ENCODE measurements at regions not wholly inside any gene's neighbourhood (a gene's known extent, or its start where the extent isn't known, plus 50 kb on each side); places are given as distances from the start of the nearest gene placed in this dataset.
A peak's percentile ranks its signal among the peaks of the same experiment; 100 is the strongest.
"Not testable (repeated sequence)": the region's sequence is repeated elsewhere in the genome, so short reads cannot be mapped to it uniquely, and the experiment has no call there.

- FAIRE-seq = not testable (repeated sequence)
Observed at GRCh38 chr16:29578898-29579297, 72.7 kb upstream of the NPIPB12 start.

- FAIRE-seq = peak; percentile 66
Observed at GRCh38 chr16:29581764-29582163, 75.6 kb upstream of the NPIPB12 start.

GRCh38 chr16:29591919-29592318 lies 71.1 kb upstream of the SPN start:
- not testable (repeated sequence) for FAIRE-seq

- FAIRE-seq = not testable (repeated sequence)
Observed at GRCh38 chr16:29594269-29594925, 68.7 kb upstream of the SPN start.

- FAIRE-seq = not testable (repeated sequence)
Observed at GRCh38 chr16:29594926-29595838, 67.9 kb upstream of the SPN start.

GRCh38 chr16:29597030-29597429 lies 66.0 kb upstream of the SPN start:
- FAIRE-seq = not testable (repeated sequence)

GRCh38 chr16:29600111-29601000 lies 62.7 kb upstream of the SPN start:
- FAIRE-seq = not testable (repeated sequence)

GRCh38 chr16:29602247-29602625 lies 60.8 kb upstream of the SPN start:
- not testable (repeated sequence) for FAIRE-seq

GRCh38 chr16:29602683-29603088 lies 60.4 kb upstream of the SPN start:
- FAIRE-seq = not testable (repeated sequence)

- FAIRE-seq = not testable (repeated sequence)
Observed at GRCh38 chr16:29604631-29605549, 58.2 kb upstream of the SPN start.

- not testable (repeated sequence) for FAIRE-seq
Observed at GRCh38 chr16:29605593-29606205, 57.3 kb upstream of the SPN start.

GRCh38 chr16:29606669-29607427 lies 56.2 kb upstream of the SPN start:
- not testable (repeated sequence) for FAIRE-seq

- not testable (repeated sequence) for FAIRE-seq
Observed at GRCh38 chr16:29607428-29607823, 55.6 kb upstream of the SPN start.

GRCh38 chr16:29612381-29613306 lies 50.4 kb upstream of the SPN start:
- FAIRE-seq = not testable (repeated sequence)
